ENCODE measurements at regions not wholly inside any gene's neighbourhood (a gene's known extent, or its start where the extent isn't known, plus 50 kb on each side); places are given as distances from the start of the nearest gene placed in this dataset.
"Not testable (repeated sequence)": the region's sequence is repeated elsewhere in the genome, so short reads cannot be mapped to it uniquely, and the experiment has no call there.

DNA sequence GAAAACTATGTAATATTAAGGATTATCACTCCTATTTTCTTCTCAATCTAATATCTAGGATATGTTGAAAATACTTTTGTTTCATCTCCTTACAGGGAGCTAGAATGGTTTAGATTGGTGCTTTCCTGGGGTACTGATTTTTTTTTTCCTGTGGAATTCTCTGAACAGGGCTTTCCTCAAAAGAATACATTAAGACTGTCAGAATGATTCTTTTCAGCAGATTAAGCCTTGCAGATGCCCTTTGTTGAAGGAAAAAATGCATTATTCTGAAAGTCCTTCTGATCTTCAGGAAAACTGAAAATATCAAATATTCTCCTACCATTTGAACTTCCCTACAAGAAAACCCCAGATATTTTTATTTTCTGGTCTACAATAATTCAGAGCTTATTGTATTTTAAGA is 178.9 kb downstream of the SOX4 start:
- DNase-seq (ENCODE audit: low read depth): no peak

DNA sequence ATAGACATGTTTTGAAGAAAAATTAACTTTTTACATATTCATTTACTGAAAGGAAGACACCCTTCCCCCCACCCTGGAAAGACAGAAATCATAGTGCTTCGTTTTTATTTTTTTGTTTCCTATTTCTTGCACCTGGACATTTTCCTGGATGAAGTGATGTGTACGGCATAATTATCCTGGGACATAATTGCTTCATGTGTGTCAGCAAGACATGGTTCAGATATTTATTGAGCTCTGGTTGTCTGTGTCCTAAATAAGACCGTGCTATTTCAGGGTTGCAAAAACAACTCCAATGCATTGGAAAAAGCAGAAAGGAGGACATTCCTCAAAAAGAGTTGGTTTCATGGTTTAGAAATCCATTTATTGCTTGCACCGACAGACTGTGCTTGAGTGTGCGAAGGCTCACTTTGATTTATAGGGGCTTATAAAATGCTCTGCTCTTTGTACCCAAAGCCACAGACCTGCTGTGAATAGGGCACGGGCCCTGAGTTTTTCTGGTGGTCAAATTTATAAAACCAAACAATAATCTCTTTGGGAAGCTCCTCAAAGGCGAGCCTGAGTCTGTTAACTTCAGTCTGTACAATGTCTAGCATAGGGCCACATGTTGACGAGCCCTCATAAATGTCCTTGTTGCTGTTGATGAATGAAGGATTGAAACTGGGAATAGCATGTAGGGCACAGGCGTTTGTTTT is 179.5 kb downstream of the SOX4 start:
- DNase-seq (ENCODE audit: low read depth): no peak

DNA sequence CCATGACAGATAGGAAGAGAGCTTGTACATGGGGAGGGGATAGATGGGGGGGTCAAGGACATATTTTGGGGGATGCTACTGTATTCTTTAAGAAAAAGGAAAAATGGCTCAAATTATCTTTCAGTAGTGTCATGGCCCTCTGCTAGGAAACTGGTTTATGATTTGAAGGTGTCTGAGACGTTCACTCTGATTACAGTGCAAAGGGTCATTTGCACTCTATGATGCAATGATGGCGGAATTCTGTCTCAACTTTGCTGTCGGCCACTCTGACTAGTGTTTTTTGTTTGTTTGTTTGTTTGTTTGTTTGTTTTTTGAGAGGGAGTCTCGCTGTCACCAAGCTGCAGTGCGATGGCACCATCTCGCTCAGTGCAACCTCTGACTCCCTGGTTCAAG is 180.0 kb downstream of the SOX4 start:
- DNase-seq (ENCODE audit: low read depth): no peak

DNA sequence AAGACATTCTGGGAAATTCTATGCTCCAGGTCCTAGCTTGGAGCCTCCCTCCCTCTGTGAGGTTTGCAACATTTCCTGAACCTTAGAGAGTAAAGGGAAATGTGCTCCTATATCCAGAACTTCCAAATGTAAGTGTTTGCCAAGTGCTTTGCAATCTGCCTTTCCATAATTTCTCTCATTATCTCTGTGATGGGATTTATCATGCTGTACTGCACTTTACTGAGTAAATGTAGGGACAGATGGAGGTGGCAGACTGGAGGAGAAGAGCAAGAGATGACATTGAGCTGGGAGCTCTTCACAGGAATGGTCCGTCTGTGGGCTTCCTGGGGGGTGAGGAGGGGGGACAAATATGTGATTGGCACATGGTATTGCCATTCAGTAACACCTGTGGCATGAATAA is 184.3 kb downstream of the SOX4 start:
- no peak for DNase-seq (ENCODE audit: low read depth)

DNA sequence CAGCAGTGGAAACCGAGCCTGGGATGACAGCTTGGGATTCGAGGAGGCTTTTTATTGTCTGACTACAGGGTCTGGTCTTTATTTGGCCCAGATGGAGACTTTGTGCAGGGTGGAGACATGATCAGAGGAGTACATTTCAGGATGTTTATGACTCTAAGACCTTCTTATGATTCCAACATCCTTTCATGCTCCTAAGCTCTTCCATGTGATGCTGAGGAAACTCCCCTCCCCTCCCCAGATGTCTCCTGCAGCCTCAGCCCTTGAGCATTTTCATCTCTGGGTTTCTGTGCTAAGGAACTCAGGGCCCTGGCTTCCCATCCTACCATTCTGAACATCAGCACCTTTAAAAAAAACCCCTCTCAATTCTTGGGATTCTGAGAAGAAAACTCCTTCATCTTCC is 186.6 kb downstream of the SOX4 start:
- no peak for DNase-seq (ENCODE audit: low read depth)

DNA sequence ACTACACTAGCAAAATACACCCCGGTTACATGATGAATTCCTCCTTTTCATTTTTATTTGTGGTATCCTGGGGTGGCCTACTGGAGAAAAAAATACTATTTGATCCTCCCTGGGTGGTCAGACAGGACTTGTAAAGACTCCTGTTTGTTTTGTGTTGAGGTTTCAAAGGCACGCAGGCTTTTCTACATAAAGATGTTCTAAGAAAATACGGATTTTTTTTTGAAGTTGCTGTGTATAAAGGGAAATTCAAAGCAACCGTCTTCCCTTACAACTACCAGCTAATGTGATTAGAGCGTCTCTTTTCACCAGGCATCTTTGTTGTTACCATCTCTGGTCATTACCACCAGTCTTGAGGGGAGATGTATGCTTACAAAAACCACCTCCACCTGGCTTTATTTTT is 187.1 kb downstream of the SOX4 start:
- DNase-seq (ENCODE audit: low read depth): no peak

DNA sequence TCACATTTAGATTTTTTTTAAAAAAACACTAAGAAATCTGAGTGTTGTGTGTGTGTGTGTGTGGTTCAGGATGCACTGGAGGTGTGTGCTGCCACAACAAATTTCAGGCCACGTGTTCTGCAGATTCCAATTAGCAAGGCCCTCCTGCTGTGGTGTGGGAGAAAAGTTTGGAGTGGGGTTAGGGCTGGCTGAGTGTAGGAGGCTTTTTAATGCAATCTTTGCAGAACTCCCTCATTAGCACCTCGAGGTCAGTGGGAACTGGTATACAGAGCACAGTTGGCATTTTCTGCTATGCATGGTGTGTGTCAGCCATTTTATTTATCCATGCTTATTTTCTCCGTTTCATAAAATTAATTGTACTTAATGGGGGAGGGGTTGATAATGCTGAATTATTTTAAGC is 187.6 kb downstream of the SOX4 start:
- no peak for DNase-seq (ENCODE audit: low read depth)

DNA sequence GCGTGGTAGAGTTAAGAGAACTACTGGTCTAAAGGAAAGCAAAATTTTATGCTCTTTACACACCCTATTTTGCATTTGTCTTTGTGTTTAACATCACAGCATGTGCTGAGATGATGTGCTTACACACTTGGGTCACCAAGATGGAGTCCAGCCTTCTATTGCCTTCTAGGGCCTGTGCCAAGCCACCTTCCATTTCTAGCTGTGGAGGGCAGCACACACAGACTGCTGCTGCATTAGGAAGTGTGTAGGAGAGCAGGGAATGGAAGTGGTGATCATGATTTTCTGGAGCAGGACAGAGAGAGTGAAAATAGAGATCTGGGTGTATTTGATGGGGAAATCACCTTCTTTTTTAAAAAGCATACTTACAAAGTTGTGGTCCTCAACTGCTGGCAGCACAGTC is 191.6 kb downstream of the SOX4 start:
- no peak for DNase-seq (ENCODE audit: low read depth)

DNA sequence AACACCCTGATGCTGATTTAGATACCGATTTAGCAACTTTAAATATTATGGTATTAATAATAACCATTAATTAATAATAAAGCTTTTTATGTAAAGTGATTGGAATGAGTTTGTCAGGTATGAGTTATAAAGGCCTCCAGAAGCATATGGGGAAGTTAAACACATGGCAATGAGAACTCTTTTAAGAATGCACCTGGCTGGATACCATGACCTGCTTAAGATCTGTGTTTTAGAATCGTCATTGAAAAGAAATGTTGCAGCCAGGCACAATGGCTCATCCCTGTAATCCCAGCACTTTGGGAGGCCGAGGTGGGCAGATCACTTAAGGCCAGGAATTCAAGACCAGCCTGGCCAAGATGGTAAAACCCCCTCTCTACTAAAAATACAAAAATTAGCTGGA is 197.5 kb downstream of the SOX4 start:
- no peak for DNase-seq (ENCODE audit: low read depth)

DNA sequence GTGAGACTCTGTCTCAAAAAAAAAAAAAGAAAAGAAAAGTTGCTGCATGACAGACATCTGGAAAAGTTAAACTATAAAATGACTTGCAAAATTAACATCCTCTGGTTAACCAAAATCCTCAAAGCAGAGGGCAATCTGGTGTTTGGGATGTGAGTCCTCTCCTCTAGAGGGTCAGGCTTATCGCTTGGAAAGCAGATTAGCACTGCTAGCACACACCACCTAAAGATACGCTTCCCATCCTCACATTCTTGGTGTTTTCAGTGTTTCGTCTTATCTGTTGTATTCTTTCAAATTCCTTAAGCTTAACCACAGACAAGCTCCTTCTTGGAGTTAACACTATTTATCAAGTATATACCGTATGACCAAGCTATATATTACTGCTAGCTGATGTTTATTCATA is 198.0 kb downstream of the SOX4 start:
- DNase-seq (ENCODE audit: low read depth): no peak

DNA sequence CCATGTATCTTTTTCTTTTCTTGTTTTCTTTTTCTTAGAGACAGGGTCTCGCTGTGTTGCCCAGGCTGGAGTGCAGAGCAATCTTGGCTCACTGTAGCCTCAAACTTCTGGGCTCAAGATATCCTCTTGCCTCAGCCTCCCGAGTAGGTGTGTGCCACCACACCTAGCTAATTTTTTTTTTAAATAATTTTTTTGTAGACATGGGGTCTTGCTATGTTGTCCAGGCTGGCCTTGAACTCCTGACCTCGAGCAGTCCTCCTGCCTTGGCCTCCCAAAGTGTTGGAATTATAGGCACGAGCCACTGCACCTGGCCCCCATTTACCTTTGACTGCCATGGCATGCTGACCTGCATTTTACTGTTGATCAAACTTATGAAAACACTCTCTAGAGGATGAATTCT is 198.6 kb downstream of the SOX4 start:
- DNase-seq (ENCODE audit: low read depth): no peak

DNA sequence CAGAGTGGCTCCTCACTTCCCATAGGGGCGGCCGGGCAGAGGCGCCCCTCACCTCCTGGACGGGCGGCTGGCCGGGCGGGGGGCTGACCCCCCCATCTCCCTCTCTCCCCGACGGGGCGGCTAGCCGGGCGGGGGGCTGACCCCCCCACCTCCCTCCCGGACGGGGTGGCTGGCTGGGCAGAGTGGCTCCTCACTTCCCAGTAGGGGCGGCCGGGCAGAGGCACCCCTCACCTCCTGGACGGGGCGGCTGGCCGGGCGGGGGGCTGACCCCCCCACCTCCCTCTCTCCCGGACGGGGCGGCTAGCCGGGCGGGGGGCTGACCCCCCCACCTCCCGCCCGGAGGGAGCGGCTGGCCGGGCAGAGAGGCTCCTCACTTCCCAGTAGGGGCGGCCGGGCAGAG is 203.4 kb downstream of the SOX4 start:
- DNase-seq (ENCODE audit: low read depth): not testable (repeated sequence)

DNA sequence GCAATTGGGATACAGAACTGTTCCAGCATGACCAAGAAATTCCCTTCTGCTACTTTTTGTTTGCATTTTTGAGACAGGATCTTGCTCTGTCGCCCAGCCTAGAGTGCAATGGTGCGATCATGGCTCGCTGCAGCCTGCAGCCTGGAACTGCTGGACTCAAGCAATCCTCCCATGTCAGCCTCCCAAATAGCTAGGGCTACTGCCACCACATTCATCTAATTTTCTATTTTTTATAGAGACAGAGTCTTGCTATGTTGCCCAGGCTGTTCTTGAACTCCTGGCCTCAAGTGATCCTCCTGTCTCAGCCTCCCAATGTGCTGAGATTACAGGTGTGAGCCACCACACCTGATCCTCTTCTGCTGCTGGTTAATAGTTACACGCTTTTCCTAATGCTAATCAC is 204.9 kb downstream of the SOX4 start:
- DNase-seq (ENCODE audit: low read depth): no peak

DNA sequence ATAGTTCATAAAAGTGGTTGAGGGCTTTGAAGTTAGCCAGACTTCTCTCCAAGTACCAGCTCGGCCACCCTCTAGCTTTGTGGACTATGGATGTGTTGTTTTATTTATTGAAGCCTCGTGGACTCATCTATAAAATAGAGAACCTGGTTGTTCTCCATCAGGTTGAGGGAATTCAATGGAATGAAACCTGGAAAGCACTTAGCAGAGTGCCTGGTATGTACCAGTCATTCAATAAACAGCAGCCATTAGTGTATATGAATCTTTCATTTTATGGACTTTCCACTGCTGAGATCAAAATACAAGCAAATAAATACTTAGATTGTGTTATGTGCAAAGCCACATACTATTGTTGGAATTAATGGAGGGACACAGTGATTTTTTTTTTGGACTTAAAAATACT is 206.8 kb downstream of the SOX4 start:
- no peak for DNase-seq (ENCODE audit: low read depth)

DNA sequence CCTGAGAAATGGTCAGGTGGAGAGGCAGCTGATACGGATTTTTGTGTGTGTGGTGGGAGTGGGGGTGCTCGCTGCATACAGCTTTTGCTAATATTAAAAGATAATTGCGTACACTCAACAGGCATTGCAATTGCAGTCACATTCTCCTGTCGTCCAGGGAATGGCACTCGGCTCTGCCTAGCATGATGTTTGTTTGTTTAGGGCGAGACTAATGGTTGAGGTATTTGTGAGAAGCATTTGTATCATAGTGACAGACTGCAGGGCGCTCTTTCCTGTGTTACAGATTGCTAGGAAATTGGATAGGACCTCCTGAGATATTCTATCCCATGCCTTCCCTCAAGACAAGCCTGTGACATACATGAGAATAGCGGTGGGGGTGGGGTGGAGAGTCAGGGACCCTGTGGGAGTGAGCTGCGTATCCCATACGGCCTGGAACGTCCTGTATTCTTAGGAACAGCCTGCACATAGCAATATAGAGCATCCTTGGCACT is 207.4 kb downstream of the SOX4 start:
- no peak for DNase-seq (ENCODE audit: low read depth)

DNA sequence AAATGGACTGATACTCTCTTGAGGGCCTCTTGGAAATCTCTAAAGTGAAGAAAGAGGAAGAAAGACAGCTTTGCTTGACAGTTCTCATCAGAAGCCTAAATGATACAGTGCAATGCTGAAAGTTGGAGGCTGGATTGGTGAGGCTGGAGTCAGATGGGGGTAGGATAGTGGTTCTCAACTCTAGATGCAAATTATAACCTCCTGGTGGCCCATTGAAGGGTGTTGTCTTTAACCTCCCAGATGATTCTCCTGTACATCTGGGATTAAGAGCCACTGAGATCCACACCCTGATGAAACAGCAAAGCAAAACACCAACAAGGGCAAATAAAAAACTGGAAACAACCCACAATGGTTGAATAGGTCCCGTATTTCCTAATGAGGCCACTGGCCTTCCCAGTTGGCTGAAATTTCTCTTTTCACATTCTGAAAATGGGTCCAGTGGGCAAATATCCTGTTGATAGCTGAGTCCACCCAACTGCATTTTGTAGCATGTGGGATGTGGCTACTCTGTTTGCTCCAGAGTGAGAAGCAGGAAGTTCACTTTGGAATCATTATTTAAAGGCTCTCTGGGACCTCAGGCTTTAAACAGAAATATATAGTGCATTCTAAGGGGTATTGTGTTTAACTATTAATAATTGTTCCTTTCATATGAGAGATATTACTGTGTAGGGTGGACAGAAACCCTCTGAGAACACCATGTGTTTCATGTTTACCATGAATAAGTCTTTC is 208.1 kb downstream of the SOX4 start:
- DNase-seq (ENCODE audit: low read depth): no peak

DNA sequence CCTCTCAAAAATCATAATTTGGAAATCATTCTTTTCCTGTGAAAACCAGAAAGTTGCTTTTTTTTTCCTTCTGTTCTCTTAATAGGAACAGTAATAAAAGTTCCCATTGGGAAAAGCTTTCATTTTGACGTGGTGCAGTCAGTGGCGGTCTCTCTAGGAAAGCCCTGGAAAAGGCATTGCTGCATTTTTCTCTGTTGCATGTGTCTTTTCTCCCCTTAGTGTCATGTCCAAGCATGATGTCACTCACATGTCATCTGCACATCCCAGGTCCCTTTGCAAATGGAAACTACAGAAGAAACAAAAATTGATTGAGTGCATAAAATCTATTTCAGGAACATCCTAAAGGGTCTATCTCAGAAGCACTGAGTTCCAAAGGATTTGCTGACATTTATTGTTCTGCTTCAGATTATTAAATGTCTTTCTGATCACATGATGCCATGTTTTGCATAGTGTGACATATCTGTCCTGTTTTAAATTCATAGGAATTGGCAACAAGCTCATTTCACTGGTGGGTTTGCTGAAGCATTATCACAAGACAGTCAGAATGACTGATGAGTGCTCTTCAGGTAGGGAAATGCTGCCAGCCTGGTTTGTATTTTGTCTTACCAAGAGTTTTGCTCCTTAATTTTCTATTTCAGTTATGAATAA is 208.7 kb downstream of the SOX4 start:
- DNase-seq (ENCODE audit: low read depth): no peak

DNA sequence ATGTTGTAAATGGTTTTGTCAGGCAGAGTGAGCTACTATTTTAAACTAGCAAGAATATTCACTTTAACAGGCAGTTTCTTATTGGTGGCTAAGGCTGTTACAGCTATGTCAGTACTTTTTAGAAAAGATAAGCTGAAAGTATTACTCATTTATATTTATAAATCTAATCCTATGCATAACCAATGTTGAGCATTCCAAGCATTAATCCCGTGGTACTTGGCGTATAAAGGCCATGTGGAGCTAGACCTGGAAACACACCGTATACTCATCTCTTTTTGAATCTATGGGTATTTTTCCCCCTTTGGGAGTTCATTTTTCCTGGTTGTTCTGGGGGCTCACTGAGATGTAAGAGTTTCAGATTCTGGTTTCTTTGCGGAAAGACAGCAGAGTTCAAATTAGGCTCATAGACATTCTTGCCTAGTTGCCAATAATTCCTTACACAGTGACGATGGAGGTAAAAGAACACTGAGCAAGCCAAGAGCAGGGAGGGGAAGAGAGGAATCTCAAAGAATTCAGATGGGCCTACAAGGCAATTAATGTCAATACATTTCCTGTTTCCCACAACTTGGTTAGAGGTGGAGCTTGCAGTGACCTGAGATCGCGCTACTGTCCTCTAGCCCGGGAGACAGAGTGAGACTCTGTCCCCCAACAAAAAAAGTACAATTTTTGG is 211.5 kb downstream of the SOX4 start:
- no peak for DNase-seq (ENCODE audit: low read depth)

DNA sequence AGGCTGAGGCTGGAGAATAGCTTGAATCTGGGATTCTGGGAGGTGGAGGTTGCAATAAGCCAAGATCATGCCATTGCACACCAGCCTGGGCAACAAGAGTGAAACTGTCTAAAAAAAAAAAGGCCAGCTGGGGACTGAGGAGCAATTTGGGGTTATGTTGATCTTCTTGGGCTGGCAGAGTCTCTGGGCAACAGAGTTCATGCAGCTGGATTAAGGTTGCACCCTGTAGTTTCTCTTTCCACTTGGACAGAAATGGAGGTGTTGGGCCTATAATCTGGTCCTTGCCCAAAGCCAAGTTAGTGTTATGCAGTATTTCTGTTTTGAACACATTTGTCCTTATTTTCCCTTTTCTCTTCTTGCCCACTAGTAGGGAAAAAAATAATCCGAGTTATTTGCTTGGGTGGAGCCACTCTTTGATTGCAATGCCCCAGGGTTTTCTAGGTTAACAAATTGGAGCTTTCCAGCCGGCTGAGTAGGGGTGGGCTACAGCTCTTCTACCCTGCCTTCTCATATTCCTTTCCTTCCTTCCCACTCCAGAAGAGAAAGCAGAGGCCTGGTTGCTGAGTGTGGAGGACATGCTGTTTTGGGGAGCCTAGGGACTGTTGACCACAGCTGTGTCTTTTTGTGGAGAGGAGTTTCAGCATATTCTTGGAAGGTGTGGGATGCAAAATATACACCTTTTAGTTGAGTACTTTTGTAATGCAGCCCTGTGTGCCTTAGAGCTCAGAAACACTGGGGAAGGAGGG is 213.9 kb downstream of the SOX4 start:
- DNase-seq (ENCODE audit: low read depth): no peak

DNA sequence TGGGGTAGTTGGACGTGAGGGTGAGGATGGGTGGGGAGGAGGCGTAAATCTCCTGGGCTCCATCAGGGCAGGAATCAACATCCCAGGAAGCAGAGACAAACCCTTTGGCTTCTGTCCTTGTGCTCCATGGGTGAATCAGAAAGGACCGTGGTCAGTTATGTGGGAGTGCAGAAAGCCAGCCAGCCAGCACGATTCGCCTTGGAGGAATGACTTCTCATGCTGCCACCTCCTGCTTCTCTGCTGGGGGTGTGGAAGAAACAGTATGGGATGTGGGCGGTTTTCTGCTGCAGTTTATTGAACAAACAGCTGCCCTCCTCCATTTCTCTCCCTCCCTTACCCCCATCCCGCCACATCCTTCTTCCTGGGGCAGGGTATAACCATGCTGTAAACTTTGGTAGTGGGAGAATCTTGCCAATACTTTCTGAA is 214.5 kb downstream of the SOX4 start:
- DNase-seq (ENCODE audit: low read depth): no peak

DNA sequence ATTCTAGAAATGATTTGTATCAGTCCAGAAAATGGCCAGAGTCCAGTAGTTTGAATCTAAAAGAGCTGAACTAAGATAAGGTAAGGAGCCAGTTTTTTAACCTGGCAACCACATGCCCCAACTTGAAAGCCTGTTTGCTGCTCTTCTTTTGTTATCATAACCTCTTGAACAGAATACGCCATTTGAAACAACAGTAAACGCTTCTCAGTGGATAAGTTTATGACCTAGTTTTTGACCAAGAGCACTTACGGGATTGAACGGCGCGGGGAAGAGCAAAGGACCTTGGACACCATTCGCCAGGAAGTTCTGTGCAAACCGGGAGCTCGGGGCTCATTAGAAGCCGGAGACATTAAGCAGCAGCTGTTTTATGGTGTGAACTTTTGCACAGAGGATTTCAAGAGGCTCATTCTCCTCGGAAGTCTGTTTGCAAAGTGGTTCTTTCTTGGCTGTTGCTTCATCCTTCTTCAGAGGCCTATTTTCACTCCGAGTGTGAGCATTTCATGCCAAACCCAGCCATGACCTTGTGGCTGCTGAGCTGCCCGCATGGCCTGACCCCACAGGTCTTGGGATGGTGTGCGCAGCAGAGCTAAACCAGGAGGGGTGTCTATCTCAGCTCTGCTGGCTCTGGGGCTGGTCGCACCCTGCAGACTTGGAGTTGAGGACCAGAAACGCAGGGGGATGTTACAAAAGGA is 215.1 kb downstream of the SOX4 start:
- DNase-seq (ENCODE audit: low read depth): no peak

Data from stimulated activated CD8-positive, alpha-beta memory T cell treated with anti-CD3 and anti-CD28 coated beads, Interleukin-4, amount 100 ng/mL, for 24 hours (primary cell).